PFSK-1 (cell line): ENCODE measurements at regions not wholly inside any gene's neighbourhood (a gene's known extent, or its start where the extent isn't known, plus 50 kb on each side); places are given as distances from the start of the nearest gene placed in this dataset.

Experiments used
- FOXP2 ChIP-seq: optimal IDR thresholded peaks from 2 replicates; pipeline ENCODE3; 2011; ENCODE audit warnings: borderline replicate concordance, control low read depth, inconsistent platforms; ENCODE audit not compliant: insufficient read depth; ENCODE audit errors: extremely low read length, extremely low read depth
- POLR2AphosphoS5 ChIP-seq: IDR thresholded peaks from 2 replicates; pipeline ENCODE4 v1.6.1; 2012; ENCODE audit warnings: low read depth, mild to moderate bottlenecking, control low read depth, low read length, moderate library complexity
- REST ChIP-seq, 2 experiments: IDR thresholded peaks; 2 replicates each; pipeline versions ENCODE4 v1.6.1 to v1.8.0; 2011 to 2012; ENCODE audit warnings: low read depth in 2 of 2, low read length in 2 of 2, control low read depth in 1 of 2, inconsistent platforms in 1 of 2, mild to moderate bottlenecking in 1 of 2, moderate library complexity in 1 of 2; ENCODE audit not compliant: insufficient read depth in 1 of 2
- SIN3A ChIP-seq: IDR thresholded peaks from 2 replicates; pipeline ENCODE4 v1.6.1; 2012; ENCODE audit warnings: mild to moderate bottlenecking, low read length, moderate library complexity, borderline replicate concordance; ENCODE audit not compliant: insufficient read depth
- TAF1 ChIP-seq: IDR thresholded peaks from 2 replicates; pipeline ENCODE4 v1.6.1; 2012; ENCODE audit warnings: low read length, control low read depth, borderline replicate concordance; ENCODE audit not compliant: insufficient read depth

- no peak for TF ChIP-seq FOXP2
- no peak for TF ChIP-seq POLR2AphosphoS5
- no peak for TF ChIP-seq SIN3A
- no peak for TF ChIP-seq TAF1
- no peak for TF ChIP-seq REST (IDR thresholded peaks at IDR 0.05; ENCODE audit: insufficient read depth in 1 of 2, low read depth in 2 of 2, low read length in 2 of 2)
These were observed 111.9 kb upstream of the AGTR1 start for GRCh38 chr3:148585671-148586379.

DNA sequence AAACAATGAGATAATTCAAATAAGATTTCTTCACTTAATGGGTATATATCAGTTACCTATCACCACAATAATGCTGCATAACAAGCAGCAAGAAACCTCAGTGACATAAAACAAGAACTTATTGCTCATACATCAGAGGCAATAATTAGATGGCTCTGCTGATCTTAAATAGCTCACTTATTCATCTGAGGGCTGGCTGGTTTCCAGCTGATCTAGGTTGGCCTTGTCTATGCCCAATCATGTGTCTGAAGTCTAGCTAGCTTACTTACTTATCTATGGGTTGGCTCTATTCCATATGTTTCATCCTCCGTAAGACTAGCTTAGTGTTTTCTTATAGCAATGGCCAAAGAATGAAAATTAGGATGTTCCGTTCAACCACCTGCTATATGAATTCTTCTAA lies 109.4 kb upstream of the AGTR1 start:
- TF ChIP-seq TAF1 (no peak), FOXP2 (no peak), REST (IDR thresholded peaks at IDR 0.05; ENCODE audit: insufficient read depth in 1 of 2, low read depth in 2 of 2, low read length in 2 of 2) (no peak), SIN3A (no peak), POLR2AphosphoS5 (no peak)

- no peak for TF ChIP-seq SIN3A
- TF ChIP-seq POLR2AphosphoS5: no peak
- TF ChIP-seq FOXP2: no peak
- no peak for TF ChIP-seq TAF1
- TF ChIP-seq REST (IDR thresholded peaks at IDR 0.05; ENCODE audit: insufficient read depth in 1 of 2, low read depth in 2 of 2, low read length in 2 of 2): no peak
These were observed 106.2 kb upstream of the AGTR1 start for GRCh38 chr3:148591525-148591924.

DNA sequence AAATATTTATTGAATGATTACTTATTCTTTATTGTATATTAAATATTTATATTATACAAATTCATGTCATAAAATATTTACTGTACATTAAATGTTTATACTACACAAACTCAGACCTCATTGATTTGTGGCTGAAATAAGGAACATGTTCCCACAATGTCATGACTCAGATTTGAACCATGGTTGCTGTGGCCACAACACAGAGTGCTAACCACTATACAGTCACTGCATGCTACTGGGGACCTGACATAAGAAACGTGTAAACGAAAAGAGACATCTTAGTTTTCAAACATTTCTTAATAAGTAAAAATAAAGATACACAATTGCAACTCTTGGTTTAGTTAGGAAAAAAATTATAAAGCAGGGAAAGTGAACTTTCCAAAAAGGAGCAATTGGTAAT lies 99.1 kb upstream of the AGTR1 start:
- no peak for TF ChIP-seq FOXP2
- TF ChIP-seq REST (IDR thresholded peaks at IDR 0.05; ENCODE audit: insufficient read depth in 1 of 2, low read depth in 2 of 2, low read length in 2 of 2): no peak
- no peak for TF ChIP-seq TAF1
- no peak for TF ChIP-seq SIN3A
- no peak for TF ChIP-seq POLR2AphosphoS5

GRCh38 chr3:148599481-148599880 lies 98.2 kb upstream of the AGTR1 start:
- TF ChIP-seq POLR2AphosphoS5 (no peak), FOXP2 (no peak), TAF1 (no peak), REST (IDR thresholded peaks at IDR 0.05; ENCODE audit: insufficient read depth in 1 of 2, low read depth in 2 of 2, low read length in 2 of 2) (no peak), SIN3A (no peak)
